ENCODE measurements at regions not wholly inside any gene's neighbourhood (a gene's known extent, or its start where the extent isn't known, plus 50 kb on each side); places are given as distances from the start of the nearest gene placed in this dataset.
"Not testable (repeated sequence)": the region's sequence is repeated elsewhere in the genome, so short reads cannot be mapped to it uniquely, and the experiment has no call there.

DNA sequence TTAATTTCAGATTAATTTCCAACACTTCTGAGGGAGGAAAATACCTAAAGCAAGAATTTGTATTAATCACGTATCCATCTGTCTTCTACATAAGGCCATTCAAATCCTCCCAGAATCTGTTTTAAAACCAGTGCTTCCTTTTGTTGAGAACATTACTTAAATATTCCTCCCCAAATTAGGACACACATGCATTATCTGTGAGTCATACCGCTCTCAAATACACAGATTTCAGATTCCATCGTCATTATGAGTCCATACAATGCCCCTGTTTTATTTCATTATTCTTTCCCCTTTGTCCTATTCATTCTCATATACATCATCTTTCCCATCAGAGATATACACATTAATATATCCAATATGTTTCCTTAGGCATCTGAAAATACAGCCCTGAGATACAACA is 57.3 kb upstream of the PRSS12 start:
- no peak for DNase-seq

DNA sequence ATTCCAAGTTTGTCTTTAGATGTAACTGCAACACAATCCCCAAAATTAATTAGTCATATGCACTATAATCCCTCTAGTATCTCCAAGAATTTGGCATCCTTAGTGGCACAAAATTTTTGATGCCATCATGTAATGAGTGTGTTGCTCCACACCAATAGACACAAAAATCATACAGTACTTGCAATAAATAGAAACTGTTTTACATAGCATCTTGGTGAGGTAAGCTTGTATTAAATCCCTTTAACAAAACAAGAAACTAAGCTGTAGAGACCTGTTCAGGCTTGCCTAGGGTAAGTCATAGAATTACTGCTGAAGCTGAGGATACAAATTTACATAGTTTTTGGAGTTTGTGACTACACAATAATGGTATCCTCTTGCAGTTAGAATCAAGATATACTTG is 64.5 kb upstream of the PRSS12 start:
- no peak for DNase-seq

- not testable (repeated sequence) for DNase-seq
Measured at GRCh38 chr4:118417800-118418199, 65.0 kb upstream of the PRSS12 start.

- not testable (repeated sequence) for DNase-seq
Measured at GRCh38 chr4:118418396-118418795, 65.6 kb upstream of the PRSS12 start.

- DNase-seq: not testable (repeated sequence)
Measured at GRCh38 chr4:118419626-118420025, 66.8 kb upstream of the PRSS12 start.

GRCh38 chr4:118424062-118424461 is 71.3 kb upstream of the PRSS12 start:
- DNase-seq: not testable (repeated sequence)

DNA sequence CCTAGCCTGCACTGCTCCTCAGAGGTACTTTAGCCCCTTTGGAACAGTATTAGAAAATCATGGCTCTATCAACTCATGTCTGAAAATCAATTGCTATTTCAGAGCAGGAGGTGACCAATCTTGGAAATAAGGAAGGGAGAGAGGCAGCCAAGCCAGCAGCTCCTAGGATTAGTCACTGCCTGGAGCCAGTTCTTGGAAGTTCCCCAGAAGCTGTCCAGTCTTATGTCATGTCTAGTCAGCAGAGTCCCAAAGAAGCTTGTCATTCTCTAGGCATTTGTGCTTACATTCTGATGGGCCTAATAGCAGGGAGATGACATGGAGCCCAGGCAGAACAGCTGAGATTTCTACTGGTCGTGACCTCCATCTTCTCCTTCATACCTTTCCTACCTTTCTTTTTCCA is 76.1 kb upstream of the PRSS12 start:
- not testable (repeated sequence) for DNase-seq

DNA sequence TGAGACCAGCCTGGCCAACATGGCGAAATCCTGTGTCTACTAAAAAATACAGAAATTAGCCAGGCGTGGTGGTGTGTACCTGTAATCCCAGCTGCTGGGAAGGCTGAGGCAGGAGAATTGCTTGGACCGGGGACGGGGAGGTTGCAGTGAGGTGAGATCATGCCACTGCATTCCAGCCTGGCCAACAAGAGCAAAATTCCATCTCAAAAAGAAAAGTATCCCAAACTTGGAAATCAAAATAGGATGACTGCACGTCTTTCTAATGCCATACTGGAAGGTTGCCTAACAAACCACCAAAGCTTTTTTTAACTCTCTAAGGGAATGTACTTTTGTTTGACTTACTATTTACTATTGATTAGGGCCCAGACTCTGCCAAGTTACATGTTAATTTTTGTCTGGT is 79.6 kb upstream of the PRSS12 start:
- not testable (repeated sequence) for DNase-seq

GRCh38 chr4:118433612-118434375 is 81.0 kb upstream of the PRSS12 start:
- DNase-seq: not testable (repeated sequence)

GRCh38 chr4:118435415-118435814 is 82.6 kb upstream of the PRSS12 start:
- not testable (repeated sequence) for DNase-seq

DNA sequence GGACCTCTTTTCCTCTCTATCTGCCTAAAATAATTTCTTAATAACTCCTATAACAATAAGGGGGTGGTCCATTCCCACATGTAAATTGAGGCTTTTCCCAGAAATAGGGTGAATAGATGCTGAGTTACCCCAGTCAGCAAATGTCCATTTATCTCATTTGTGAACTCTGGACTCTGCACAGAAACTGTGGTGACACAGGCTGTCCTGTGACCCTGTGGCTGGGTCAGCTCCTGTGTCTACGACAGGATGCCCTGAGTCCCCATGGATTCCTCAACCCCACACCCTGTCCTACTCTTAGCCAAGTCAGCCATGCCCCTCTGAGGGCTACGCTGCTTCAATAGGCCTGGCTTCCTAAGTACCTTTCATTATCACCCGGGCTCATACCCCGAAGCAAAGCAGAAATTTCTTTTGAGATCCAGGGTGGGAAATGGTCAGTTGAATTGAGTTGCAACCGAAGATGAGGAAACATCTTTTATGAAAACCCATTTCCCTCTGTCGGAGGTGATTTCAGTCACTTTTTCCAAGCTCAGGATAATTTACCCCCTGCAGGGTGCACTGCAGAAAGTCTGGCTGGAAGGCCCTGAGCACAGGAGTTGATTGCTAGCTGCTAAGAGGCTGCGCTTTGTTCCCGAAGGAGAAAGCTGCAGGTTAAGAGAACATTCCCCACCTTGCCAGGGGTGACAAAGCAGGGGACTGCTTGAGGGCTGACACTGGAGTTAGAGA is 89.5 kb upstream of the PRSS12 start:
- DNase-seq: not testable (repeated sequence)

GRCh38 chr4:118447397-118447796 is 94.6 kb upstream of the PRSS12 start:
- not testable (repeated sequence) for DNase-seq

- not testable (repeated sequence) for DNase-seq
Measured at GRCh38 chr4:118454857-118455256, 102.1 kb upstream of the PRSS12 start.

- not testable (repeated sequence) for DNase-seq
Measured at GRCh38 chr4:118461435-118461834, 108.6 kb upstream of the PRSS12 start.

GRCh38 chr4:118465831-118466230 is 113.0 kb upstream of the PRSS12 start:
- not testable (repeated sequence) for DNase-seq

DNA sequence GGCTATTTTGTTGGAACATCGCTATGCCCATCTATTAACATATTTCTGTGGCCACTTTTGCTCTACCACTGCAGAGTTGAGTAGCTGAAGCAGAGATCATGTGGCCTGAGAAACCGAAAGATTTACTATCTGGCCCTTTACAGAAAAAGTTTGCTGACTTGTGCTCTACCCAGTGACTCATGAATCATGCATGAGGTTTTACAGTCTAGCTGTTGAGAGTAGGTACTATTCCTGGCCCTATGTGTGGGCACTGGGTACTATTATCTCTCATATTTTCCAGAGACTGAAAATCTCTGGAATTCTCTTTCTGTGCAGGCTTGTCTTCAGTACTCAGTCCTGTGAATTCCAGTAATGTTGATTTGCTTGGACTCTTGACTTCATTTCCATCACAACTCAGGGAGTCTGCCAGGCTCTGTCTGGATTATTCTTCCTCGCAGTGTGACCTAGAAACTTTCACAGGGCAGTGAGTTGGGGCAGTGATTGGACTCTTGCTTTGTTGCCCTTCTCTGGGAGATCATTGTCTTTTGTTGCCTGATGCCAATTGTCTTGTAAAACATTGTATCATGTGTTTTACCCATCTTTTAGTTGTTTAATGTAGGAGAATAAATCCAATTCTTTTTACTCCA is 121.3 kb upstream of the PRSS12 start:
- not testable (repeated sequence) for DNase-seq

DNA sequence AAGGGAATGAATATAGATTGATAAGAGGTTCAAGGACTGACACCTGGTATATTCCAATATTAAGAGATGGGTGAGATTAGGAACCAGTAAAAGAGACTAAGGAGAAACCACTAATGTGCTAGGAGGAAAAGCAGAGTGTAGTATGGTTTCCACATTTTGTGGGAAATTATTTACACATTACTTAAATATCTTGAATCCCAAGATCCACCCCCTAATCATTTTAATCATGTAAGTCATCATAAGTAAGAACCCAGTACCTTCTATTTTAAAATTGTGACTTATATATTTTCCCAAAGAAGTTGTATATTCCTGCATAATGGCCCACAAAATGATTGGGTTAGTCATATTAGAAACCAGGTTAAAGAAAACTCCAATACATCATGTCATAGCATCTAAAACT is 122.0 kb upstream of the PRSS12 start:
- DNase-seq: not testable (repeated sequence)

GRCh38 chr4:118475901-118476300 is 123.1 kb upstream of the PRSS12 start:
- DNase-seq: not testable (repeated sequence)

- DNase-seq: not testable (repeated sequence)
Measured at GRCh38 chr4:118477826-118478225, 125.0 kb upstream of the PRSS12 start.

DNA sequence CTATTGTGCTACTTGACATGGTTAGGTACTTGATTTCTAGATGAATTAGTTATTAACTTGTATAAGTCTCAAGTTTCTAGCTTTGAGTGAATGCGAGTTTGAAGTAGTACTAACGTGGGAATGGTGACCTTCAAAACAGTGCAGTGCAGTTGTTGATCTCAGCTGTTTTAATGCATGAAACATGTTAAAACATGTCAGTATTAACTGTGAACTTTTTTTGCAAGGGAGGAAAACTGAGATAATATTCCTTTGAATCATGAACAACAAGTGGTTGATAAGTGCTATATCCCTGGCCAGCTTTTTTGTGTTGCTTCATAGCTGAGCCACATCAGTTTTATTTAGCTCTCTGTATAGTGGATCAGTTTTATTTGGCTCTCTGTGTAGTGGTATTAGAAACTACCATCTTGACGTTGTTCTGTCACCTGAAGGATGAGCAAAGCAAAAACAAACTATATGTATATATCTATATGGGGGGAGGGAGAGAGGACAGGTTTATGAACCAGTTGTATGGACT is 133.1 kb upstream of the PRSS12 start:
- DNase-seq: not testable (repeated sequence)

GRCh38 chr4:118492963-118493362 is 140.2 kb upstream of the PRSS12 start:
- not testable (repeated sequence) for DNase-seq

DNA sequence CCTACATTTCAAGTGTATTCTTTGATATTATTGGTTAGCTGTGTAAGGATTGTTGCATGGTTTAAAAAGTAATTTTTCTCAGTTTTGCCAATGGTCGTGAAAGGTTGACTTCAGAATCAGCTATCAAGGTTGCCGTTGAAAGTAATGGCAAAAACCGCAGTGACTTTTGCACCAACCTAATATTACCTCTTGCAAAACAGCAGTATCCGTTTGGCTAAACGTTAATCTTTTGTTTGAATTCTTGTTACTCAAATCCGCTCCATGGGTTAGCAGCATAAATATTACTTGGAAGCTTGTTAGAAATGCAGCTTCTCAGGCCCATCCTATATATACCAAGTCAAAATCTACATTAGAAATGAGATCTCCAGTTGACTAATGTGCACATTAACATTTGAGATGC is 141.6 kb upstream of the PRSS12 start:
- not testable (repeated sequence) for DNase-seq

GRCh38 chr4:118502967-118503366 is 150.2 kb upstream of the PRSS12 start:
- not testable (repeated sequence) for DNase-seq

Measured in cortex of kidney (tissue), 1 donor.